Mesendoderm (in vitro differentiated cells): ENCODE measurements at regions not wholly inside any gene's neighbourhood (a gene's known extent, or its start where the extent isn't known, plus 50 kb on each side); places are given as distances from the start of the nearest gene placed in this dataset.

Experiments used
- DNase-seq: peaks from one replicate; pipeline ENCODE4 v3.0.0; 2013
- H2AK5ac ChIP-seq: 2 replicates; pipeline ENCODE4 v1.6.1; 2013; ENCODE audit warnings: low read length, inconsistent platforms
- H2BK120ac ChIP-seq: 2 replicates; pipeline ENCODE4 v1.6.1; 2013; ENCODE audit warnings: low read depth, mild to moderate bottlenecking, low read length, moderate library complexity, mixed read lengths
- H2BK15ac ChIP-seq: replicated peaks from 2 replicates; pipeline ENCODE4 v1.6.1; 2013; ENCODE audit warnings: low read depth, mild to moderate bottlenecking, moderate library complexity
- H2BK5ac ChIP-seq: 2 replicates; pipeline ENCODE4 v1.6.1; 2013; ENCODE audit warnings: low read length, inconsistent platforms
- H3K18ac ChIP-seq: 2 replicates; pipeline ENCODE4 v1.6.1; 2013; ENCODE audit warnings: mild to moderate bottlenecking, low read length, mixed read lengths
- H3K23ac ChIP-seq: one replicate; pipeline ENCODE4 v1.6.1; 2013; ENCODE audit warnings: low read length
- H3K27ac ChIP-seq: 2 replicates; pipeline ENCODE4 v1.5.1; 2013; ENCODE audit warnings: low read depth, mild to moderate bottlenecking, inconsistent platforms, low read length, moderate library complexity
- H3K27me3 ChIP-seq: 2 replicates; pipeline ENCODE4 v1.6.1; 2013; ENCODE audit warnings: low read length, control low read depth, mild to moderate bottlenecking, inconsistent platforms; ENCODE audit not compliant: insufficient read depth, poor library complexity
- H3K36me3 ChIP-seq: 2 replicates; pipeline ENCODE4 v1.6.1; 2013; ENCODE audit warnings: low read length, inconsistent platforms; ENCODE audit not compliant: control insufficient read depth, insufficient read depth
- H3K4ac ChIP-seq: one replicate; pipeline ENCODE4 v1.6.1; 2013; ENCODE audit warnings: low read depth, mild to moderate bottlenecking, low read length, moderate library complexity
- H3K4me1 ChIP-seq: 2 replicates; pipeline ENCODE4 v1.6.1; 2013; ENCODE audit warnings: low read depth, low read length, inconsistent platforms; ENCODE audit not compliant: control insufficient read depth
- H3K4me2 ChIP-seq: 2 replicates; pipeline ENCODE4 v1.6.1; 2013; ENCODE audit warnings: low read length
- H3K4me3 ChIP-seq: 2 replicates; pipeline ENCODE4 v1.5.1; 2013; ENCODE audit warnings: mild to moderate bottlenecking, low read length
- H3K56ac ChIP-seq: one replicate; pipeline ENCODE4 v1.6.1; 2013; ENCODE audit warnings: low read length
- H3K79me1 ChIP-seq: 2 replicates; pipeline ENCODE4 v1.6.1; 2013; ENCODE audit warnings: low read length, inconsistent platforms
- H3K79me2 ChIP-seq: 2 replicates; pipeline ENCODE4 v1.6.1; 2013; ENCODE audit warnings: mild to moderate bottlenecking, low read length; ENCODE audit not compliant: control insufficient read depth, insufficient read depth
- H3K9ac ChIP-seq: 2 replicates; pipeline ENCODE4 v1.6.1; 2013; ENCODE audit warnings: low read length, inconsistent platforms
- H4K5ac ChIP-seq: one replicate; pipeline ENCODE4 v1.6.1; 2013; ENCODE audit warnings: low read length
- H4K8ac ChIP-seq: one replicate; pipeline ENCODE4 v1.6.1; 2013; ENCODE audit warnings: low read depth, mild to moderate bottlenecking, control low read depth, low read length, moderate library complexity
- WGBS: extraction: QIAGEN DNeasy Blood & Tissue Kit; methylation state at CpG from one replicate; pipeline ENCODE4 v1.1.7; 2013; ENCODE audit warnings: low lambda C conversion rate, missing lambda C conversion rate; ENCODE audit not compliant: insufficient coverage; ENCODE audit errors: extremely low coverage; 5-methylcytosine and 5-hydroxymethylcytosine counted together

GRCh38 chr16:86436466-86437185 is 73.7 kb upstream of the FOXF1 start:
- H2BK120ac ChIP-seq, result no peak overlapping the region
- H2BK5ac ChIP-seq, result no peak overlapping the region
- H3K4me3 ChIP-seq, result no peak overlapping the region
- H4K8ac ChIP-seq, result no peak overlapping the region
- H3K18ac ChIP-seq, result no peak overlapping the region
- no peak for DNase-seq
- H3K23ac ChIP-seq, result no peak overlapping the region
- no peak overlapping the region for H2BK15ac ChIP-seq
- no peaks in the 10 kb centered on the region for H3K79me2 ChIP-seq
- no peaks in the 10 kb centered on the region for H3K4me1 ChIP-seq
- H3K27me3 ChIP-seq, result no peaks in the 10 kb centered on the region
- H3K79me1 ChIP-seq, result no peaks in the 10 kb centered on the region
- H3K9ac ChIP-seq, result no peak overlapping the region
- H3K4ac ChIP-seq, result no peak overlapping the region
- no peak overlapping the region for H3K27ac ChIP-seq
- H3K56ac ChIP-seq, result no peak overlapping the region
- no peak overlapping the region for H4K5ac ChIP-seq
- no peaks in the 10 kb centered on the region for H3K36me3 ChIP-seq
- WGBS, result no CpG with 5 or more reads among the region's 7 CpGs
- no peak overlapping the region for H3K4me2 ChIP-seq
- H2AK5ac ChIP-seq, result no peak overlapping the region

GRCh38 chr16:86437348-86437747 is 73.0 kb upstream of the FOXF1 start:
- Histone ChIP-seq H4K5ac (no peak overlapping the region), H3K36me3 (no peaks in the 10 kb centered on the region), H3K79me1 (no peaks in the 10 kb centered on the region), H3K56ac (no peak overlapping the region), H3K4me3 (no peak overlapping the region), H3K27me3 (no peaks in the 10 kb centered on the region), H3K4me2 (no peak overlapping the region), H3K23ac (no peak overlapping the region), H3K79me2 (no peaks in the 10 kb centered on the region), H3K4ac (no peak overlapping the region), H4K8ac (no peak overlapping the region), H3K18ac (no peak overlapping the region), H2BK120ac (no peak overlapping the region), H2BK15ac (no peak overlapping the region), H3K9ac (no peak overlapping the region), H2AK5ac (no peak overlapping the region), H2BK5ac (no peak overlapping the region), H3K27ac (no peak overlapping the region), H3K4me1 (no peaks in the 10 kb centered on the region)
- 100% methylated on average over 3 of the region's 3 CpGs for WGBS
- DNase-seq, result no peak

GRCh38 chr16:86442703-86443102 is 67.6 kb upstream of the FOXF1 start:
- no CpG with 5 or more reads among the region's 9 CpGs for WGBS

GRCh38 chr16:86443508-86444147 is 66.7 kb upstream of the FOXF1 start:
- H3K56ac ChIP-seq, result no peak overlapping the region
- H3K18ac ChIP-seq, result no peak overlapping the region
- H3K9ac ChIP-seq, result no peak overlapping the region
- H2AK5ac ChIP-seq, result no peak overlapping the region
- no peaks in the 10 kb centered on the region for H3K27me3 ChIP-seq
- H3K36me3 ChIP-seq, result no peaks in the 10 kb centered on the region
- no peak overlapping the region for H2BK5ac ChIP-seq
- H3K4me1 ChIP-seq, result no peaks in the 10 kb centered on the region
- no peak overlapping the region for H4K5ac ChIP-seq
- H2BK15ac ChIP-seq, result no peak overlapping the region
- H3K79me1 ChIP-seq, result no peaks in the 10 kb centered on the region
- H3K4me2 ChIP-seq, result no peak overlapping the region
- H2BK120ac ChIP-seq, result no peak overlapping the region
- no peak overlapping the region for H3K27ac ChIP-seq
- H3K79me2 ChIP-seq, result no peaks in the 10 kb centered on the region
- no peak overlapping the region for H3K4ac ChIP-seq
- WGBS, result no CpG with 5 or more reads among the region's 21 CpGs
- H4K8ac ChIP-seq, result no peak overlapping the region
- H3K23ac ChIP-seq, result no peak overlapping the region
- no peak for DNase-seq
- no peak overlapping the region for H3K4me3 ChIP-seq

More at GRCh38 chr16:86442703-86443102, 67.6 kb upstream of the FOXF1 start:
- no peak overlapping the region for H4K5ac ChIP-seq
- no peak overlapping the region for H3K18ac ChIP-seq
- H3K79me1 ChIP-seq, result no peaks in the 10 kb centered on the region
- no peak overlapping the region for H2BK120ac ChIP-seq
- no peak overlapping the region for H3K27ac ChIP-seq
- H3K4me2 ChIP-seq, result no peak overlapping the region
- H3K4ac ChIP-seq, result no peak overlapping the region
- no peaks in the 10 kb centered on the region for H3K36me3 ChIP-seq
- H3K9ac ChIP-seq, result no peak overlapping the region
- no peak overlapping the region for H2BK15ac ChIP-seq
- H3K23ac ChIP-seq, result no peak overlapping the region
- no peaks in the 10 kb centered on the region for H3K79me2 ChIP-seq
- no peak overlapping the region for H3K56ac ChIP-seq
- no peak overlapping the region for H2BK5ac ChIP-seq
- no peak overlapping the region for H2AK5ac ChIP-seq
- no peak overlapping the region for H4K8ac ChIP-seq
- H3K27me3 ChIP-seq, result no peaks in the 10 kb centered on the region
- H3K4me1 ChIP-seq, result no peaks in the 10 kb centered on the region
- DNase-seq, result no peak
- no peak overlapping the region for H3K4me3 ChIP-seq

GRCh38 chr16:86444261-86444660 is 66.1 kb upstream of the FOXF1 start:
- Histone ChIP-seq H3K4me3 (no peak overlapping the region), H3K27ac (no peak overlapping the region), H4K8ac (no peak overlapping the region), H3K79me1 (no peaks in the 10 kb centered on the region), H3K56ac (no peak overlapping the region), H2BK5ac (no peak overlapping the region), H2BK120ac (no peak overlapping the region), H2BK15ac (no peak overlapping the region), H3K23ac (no peak overlapping the region), H2AK5ac (no peak overlapping the region), H3K4me1 (no peaks in the 10 kb centered on the region), H4K5ac (no peak overlapping the region), H3K36me3 (no peaks in the 10 kb centered on the region), H3K18ac (no peak overlapping the region), H3K4ac (no peak overlapping the region), H3K27me3 (no peaks in the 10 kb centered on the region), H3K9ac (no peak overlapping the region), H3K4me2 (no peak overlapping the region), H3K79me2 (no peaks in the 10 kb centered on the region)
- no peak for DNase-seq
- WGBS, result no CpG with 5 or more reads among the region's 17 CpGs
